Kidney (tissue), 13 donors: ENCODE measurements at regions not wholly inside any gene's neighbourhood (a gene's known extent, or its start where the extent isn't known, plus 50 kb on each side); places are given as distances from the start of the nearest gene placed in this dataset.

Experiments used
- DNase-seq, 5 donors: peaks; one replicate each; pipeline ENCODE4 v3.0.0-alpha.2; 2013 to 2020
- FAIRE-seq: peaks from 2 replicates; lab custom pipeline; 2012; peaks lifted over from hg19 to GRCh38; lab: Jason Lieb, UNC
- H3K27ac ChIP-seq, 2 donors: one replicate each; pipeline ENCODE4 v1.7.0; 2013; ENCODE audit warnings: low read depth in 2 of 2, low read length in 2 of 2, inconsistent platforms in 1 of 2
- H3K27me3 ChIP-seq: one replicate; pipeline ENCODE4 v1.7.1; 2013; ENCODE audit warnings: low read length, inconsistent platforms; ENCODE audit not compliant: control insufficient read depth, insufficient read depth
- H3K36me3 ChIP-seq, 3 donors: one replicate each; pipeline versions ENCODE4 v1.7.0 to v1.7.1; 2013; ENCODE audit warnings: low read length in 3 of 3, control low read depth in 1 of 3, inconsistent platforms in 1 of 3; ENCODE audit not compliant: insufficient read depth in 3 of 3, control insufficient read depth in 2 of 3
- H3K4me1 ChIP-seq, 3 donors: one replicate each; pipeline versions ENCODE4 v1.7.0 to v1.7.1; 2013; ENCODE audit warnings: low read length in 3 of 3, inconsistent platforms in 1 of 3, low read depth in 1 of 3; ENCODE audit not compliant: control insufficient read depth in 2 of 3, insufficient read depth in 2 of 3
- H3K4me3 ChIP-seq, 3 donors: one replicate each; pipeline versions ENCODE4 v1.7.0 to v1.8.1; 2013; ENCODE audit warnings: low read length in 3 of 3, control low read depth in 1 of 3, inconsistent platforms in 1 of 3
- H3K9ac ChIP-seq, 3 donors: one replicate each; pipeline versions ENCODE4 v1.7.0 to v1.7.1; 2013; ENCODE audit warnings: low read length in 3 of 3, control low read depth in 1 of 3, inconsistent platforms in 1 of 3
- H3K9me3 ChIP-seq, 3 donors: one replicate each; pipeline versions ENCODE4 v1.7.0 to v1.7.1; 2013; ENCODE audit warnings: low read length in 3 of 3, control low read depth in 1 of 3, inconsistent platforms in 1 of 3; ENCODE audit not compliant: control insufficient read depth in 2 of 3, insufficient read depth in 1 of 3
- CTCF ChIP-seq: IDR thresholded peaks from 3 replicates; pipeline ENCODE4 v1.5.1; 2012; ENCODE audit warnings: mild to moderate bottlenecking, moderate library complexity, borderline replicate concordance; ENCODE audit not compliant: insufficient read depth; ENCODE audit errors: extremely low read depth
- intact Hi-C: fragments of 100-400 bp; cut with DNase I; formaldehyde crosslinking; loops from one replicate; pipeline ENCODE4 v1.11.1; 2022
- donor health status: control.
- donor health status: control.
- donor health status: control.
- donor health status: control.
- donor health status: control.
- donor health status: DM: yes; HTN: yes; CAD: no.
- donor health status: Normal renal cell carcinoma (clear cell type).

- no peaks in the 10 kb centered on the region for H3K27me3 ChIP-seq
- H3K4me1 ChIP-seq, result no peaks in the 10 kb centered on the region
- no peak overlapping the region for H3K27ac ChIP-seq
- H3K9ac ChIP-seq, result no peak overlapping the region
- TF ChIP-seq CTCF, result no peak
- no peaks in the 10 kb centered on the region for H3K36me3 ChIP-seq
- intact Hi-C loops, result no loop called here
- FAIRE-seq (no peak), DNase-seq (peak in 1 of 5 donors; percentile 8)
- H3K9me3 ChIP-seq, result no peaks in the 10 kb centered on the region
- H3K4me3 ChIP-seq, result no peak overlapping the region
Measured at GRCh38 chr14:101186544-101186943, 283.0 kb upstream of the RTL1 start.

- intact Hi-C loops, result no loop called here
- FAIRE-seq (no peak), DNase-seq (peak in 1 of 5 donors; percentile 24)
- H3K27ac ChIP-seq, result no peak overlapping the region
- no peak overlapping the region for H3K9ac ChIP-seq
- no peaks in the 10 kb centered on the region for H3K27me3 ChIP-seq
- H3K9me3 ChIP-seq, result no peaks in the 10 kb centered on the region
- no peaks in the 10 kb centered on the region for H3K4me1 ChIP-seq
- no peak for TF ChIP-seq CTCF
- no peak overlapping the region for H3K4me3 ChIP-seq
- H3K36me3 ChIP-seq, result no peaks in the 10 kb centered on the region
Measured at GRCh38 chr14:101186992-101187815, 283.7 kb upstream of the RTL1 start.

- DNase-seq, result peak in 1 of 5 donors; percentile 55
- intact Hi-C loops, result no loop called here
- TF ChIP-seq CTCF, result no peak
Measured at GRCh38 chr14:101187816-101188570, 284.5 kb upstream of the RTL1 start.

More at GRCh38 chr14:101187816-101188570, 284.5 kb upstream of the RTL1 start:
- no peaks in the 10 kb centered on the region for H3K27me3 ChIP-seq
- no peaks in the 10 kb centered on the region for H3K9me3 ChIP-seq
- no peak overlapping the region for H3K27ac ChIP-seq
- H3K4me1 ChIP-seq, result no peaks in the 10 kb centered on the region
- no peak overlapping the region for H3K4me3 ChIP-seq
- H3K36me3 ChIP-seq, result no peaks in the 10 kb centered on the region
- no peak overlapping the region for H3K9ac ChIP-seq
- no peak for FAIRE-seq
